Left forelimb (tissue), 1 donor: ENCODE measurements at regions not wholly inside any gene's neighbourhood (a gene's known extent, or its start where the extent isn't known, plus 50 kb on each side); places are given as distances from the start of the nearest gene placed in this dataset.

ENCODE experiments used
- DNase-seq: peaks from one replicate; pipeline ENCODE4 v3.0.0-alpha.2; 2018; ENCODE audit warnings: low spot score

GRCh38 chr3:166205158-166205557, 367.9 kb upstream of the BCHE start:
- no peak for DNase-seq

- DNase-seq, result no peak
Measured at GRCh38 chr3:166201476-166201875, 364.3 kb upstream of the BCHE start.

DNA sequence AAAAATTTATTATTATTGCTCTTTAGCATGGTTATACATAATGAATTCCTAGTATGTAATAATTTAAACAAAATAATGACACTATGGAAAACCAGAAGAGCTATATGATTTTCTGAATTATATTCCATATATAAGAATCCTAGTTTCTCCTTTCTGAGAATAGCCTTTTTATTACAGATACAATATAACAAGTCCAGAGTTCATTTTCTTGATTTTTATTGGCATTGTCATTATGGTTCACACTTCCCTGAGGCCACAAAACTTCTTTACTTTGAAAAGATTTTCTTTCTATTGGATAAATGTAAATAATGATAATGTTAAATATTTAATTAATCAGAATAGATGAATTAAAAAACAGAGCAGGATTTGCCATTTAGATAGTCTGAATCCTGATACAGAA, 362.3 kb upstream of the BCHE start:
- no peak for DNase-seq

DNA sequence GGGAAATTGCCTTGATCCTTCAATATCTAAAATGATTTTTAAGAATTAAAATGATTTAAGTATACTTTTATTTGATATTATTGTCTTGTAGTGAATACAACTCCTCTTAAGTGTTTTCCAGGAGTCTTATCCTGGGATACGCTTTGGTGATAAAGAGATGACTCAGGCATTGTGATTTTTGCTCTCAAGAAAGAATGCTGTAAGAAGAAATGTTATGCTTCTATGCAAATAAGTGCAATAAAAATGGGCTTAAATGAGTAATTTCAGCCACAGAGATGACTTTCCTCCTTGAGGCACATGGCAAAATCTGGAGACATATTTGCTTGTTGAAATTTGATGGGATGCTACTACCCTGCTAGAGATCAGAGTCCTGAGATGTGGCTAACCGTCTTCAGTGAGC, 358.6 kb upstream of the BCHE start:
- DNase-seq, result no peak

- DNase-seq, result no peak
Measured at GRCh38 chr3:166191411-166191810, 354.2 kb upstream of the BCHE start.

- no peak for DNase-seq
Measured at GRCh38 chr3:166190360-166190759, 353.1 kb upstream of the BCHE start.

GRCh38 chr3:166187237-166187636, 350.0 kb upstream of the BCHE start:
- no peak for DNase-seq

- DNase-seq, result no peak
Measured at GRCh38 chr3:166186003-166186402, 348.8 kb upstream of the BCHE start.

- DNase-seq, result no peak
Measured at GRCh38 chr3:166177130-166177529, 339.9 kb upstream of the BCHE start.

- DNase-seq, result no peak
Measured at GRCh38 chr3:166171695-166172094, 334.5 kb upstream of the BCHE start.

DNA sequence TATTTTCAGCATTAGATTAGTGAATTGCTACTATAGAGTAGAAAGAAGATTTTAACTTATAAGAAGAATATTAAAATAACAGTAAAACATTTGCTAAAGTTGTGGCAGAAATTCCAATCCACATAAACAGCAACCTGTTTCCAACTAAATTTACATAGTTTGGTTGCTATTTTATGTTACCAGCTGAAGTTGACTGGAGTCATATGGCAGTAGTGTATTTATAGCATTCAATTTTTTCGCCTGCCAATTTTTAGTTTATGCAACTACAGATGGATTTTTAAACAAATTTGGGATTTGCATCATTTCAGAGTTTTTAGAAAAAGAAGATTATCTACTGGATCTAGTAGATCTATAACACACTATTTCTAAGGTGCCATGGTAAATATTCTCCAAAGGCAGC, 332.5 kb upstream of the BCHE start:
- no peak for DNase-seq

GRCh38 chr3:166127969-166128368, 290.7 kb upstream of the BCHE start:
- DNase-seq, result no peak

DNA sequence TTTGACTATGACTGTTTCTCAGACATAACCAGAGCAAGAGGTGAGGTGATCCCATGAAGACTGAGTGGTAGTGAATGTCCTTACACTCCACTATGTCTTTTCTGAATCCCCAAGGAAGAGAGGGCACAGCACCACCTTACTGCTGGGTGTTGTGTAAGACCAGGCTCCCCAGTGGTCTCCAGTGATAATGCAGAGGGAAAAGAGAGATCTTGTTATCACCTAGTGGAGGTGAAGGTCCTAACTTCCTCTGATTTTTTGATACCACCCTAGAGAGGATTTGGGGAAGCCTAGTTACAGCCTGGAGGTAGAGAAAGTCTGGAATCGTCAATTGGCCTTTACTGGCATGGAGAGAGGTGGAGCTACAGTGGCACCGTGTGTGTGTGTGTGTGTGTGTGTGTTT, 288.0 kb upstream of the BCHE start:
- no peak for DNase-seq

- DNase-seq, result no peak
Measured at GRCh38 chr3:166123576-166123975, 286.4 kb upstream of the BCHE start.

- no peak for DNase-seq
Measured at GRCh38 chr3:166123088-166123487, 285.9 kb upstream of the BCHE start.

- no peak for DNase-seq
Measured at GRCh38 chr3:166118049-166118448, 280.8 kb upstream of the BCHE start.

DNA sequence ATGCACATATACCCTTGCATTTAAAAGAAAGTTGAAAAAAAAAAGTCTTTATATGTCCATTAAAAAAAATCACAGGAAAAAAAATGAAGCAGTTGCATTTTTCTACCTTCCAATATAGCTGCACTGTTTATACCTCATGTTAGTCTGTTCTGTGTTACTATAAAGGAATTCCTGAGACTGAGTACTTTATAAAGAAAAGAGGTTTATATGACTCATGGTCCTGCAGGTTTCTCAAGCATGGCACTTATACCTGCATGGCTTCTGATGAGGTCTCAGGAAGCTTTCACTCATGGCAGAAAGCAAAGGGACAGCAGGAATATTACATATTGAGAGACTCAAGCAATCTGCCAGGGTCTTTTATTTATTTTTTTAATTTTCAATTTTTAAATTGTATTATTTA, 277.2 kb upstream of the BCHE start:
- no peak for DNase-seq

GRCh38 chr3:166111562-166111961, 274.3 kb upstream of the BCHE start:
- DNase-seq, result no peak

GRCh38 chr3:166110102-166110501, 272.9 kb upstream of the BCHE start:
- DNase-seq, result no peak

DNA sequence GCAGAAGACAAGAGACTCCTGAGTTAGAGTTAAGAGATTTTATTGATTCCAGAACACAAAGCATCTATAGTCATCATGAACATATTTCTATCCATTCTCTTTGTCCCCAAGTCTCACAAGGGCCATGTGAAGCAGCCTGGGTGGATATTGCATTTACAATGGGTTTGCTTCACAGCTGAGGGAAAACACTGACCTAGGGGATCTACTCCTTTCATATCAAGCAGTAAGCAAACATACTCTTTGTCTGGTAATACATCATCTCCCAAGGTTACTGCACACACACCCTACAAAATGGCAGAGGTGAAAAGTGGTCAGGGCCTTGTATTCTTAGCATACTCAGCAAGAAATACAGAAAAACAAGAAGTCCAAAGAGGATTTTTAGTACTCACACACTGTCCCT, 267.7 kb upstream of the BCHE start:
- no peak for DNase-seq

DNA sequence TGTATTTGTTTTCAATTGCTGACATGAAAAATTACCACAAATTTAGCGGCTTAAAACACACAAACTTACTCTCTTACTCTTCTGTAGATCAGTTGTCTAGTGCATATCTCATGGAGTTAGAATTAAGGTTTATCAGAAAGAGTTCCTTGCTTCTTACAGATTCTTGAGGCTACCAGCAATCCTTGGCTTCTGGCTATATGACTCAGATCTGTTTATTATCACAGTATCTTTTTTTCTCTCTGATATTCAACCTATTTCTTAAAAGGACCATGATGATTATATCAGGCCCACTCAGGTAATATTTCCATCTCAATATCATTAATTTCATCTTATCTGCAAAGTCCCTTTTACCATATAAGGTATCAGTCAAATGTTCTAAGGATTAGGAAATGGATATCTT, 263.5 kb upstream of the BCHE start:
- no peak for DNase-seq

GRCh38 chr3:166089575-166089974, 252.4 kb upstream of the BCHE start:
- no peak for DNase-seq

GRCh38 chr3:166085164-166085856, 248.1 kb upstream of the BCHE start:
- no peak for DNase-seq

DNA sequence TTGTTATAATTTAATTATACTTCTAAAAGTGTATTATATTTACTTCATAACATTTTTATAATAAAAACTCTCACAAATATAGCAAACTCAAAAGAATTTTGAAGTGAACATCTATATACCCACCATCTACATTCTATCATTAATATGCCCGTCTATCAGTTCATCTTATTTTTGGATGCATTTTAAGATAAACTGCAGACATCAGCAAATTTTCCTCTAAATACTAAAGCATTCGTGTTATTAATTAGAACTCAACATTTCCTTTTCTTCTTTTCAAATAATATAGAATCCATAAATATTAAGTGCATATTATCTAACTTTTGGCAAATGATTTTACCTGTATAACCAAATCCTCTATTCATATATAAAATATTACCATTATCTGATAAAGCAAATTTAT, 242.9 kb upstream of the BCHE start:
- no peak for DNase-seq

DNA sequence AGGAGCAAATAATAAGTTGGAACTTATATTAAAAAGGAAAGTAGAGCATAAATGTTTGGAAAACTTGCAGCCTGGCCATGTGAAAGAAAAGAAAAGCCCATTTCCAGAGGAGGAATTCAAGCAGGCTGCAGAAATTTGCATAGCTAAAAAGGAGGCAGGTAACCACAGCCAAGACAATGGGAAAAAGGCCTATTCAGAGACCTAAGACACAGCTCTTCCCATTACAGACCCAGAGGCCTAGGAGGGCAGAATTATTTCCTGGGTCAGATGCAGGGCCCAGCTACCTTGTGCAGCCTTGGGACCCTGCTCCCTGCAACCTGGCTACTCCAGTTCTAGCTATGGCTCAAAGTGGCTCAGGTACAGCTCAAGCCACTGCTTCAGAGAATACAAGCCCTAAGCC, 234.6 kb upstream of the BCHE start:
- no peak for DNase-seq
